Testis (tissue), 2 donors: ENCODE measurements at regions not wholly inside any gene's neighbourhood (a gene's known extent, or its start where the extent isn't known, plus 50 kb on each side); places are given as distances from the start of the nearest gene placed in this dataset.

Source experiments
- CTCF ChIP-seq, 3 experiments: fragments of 450-650 bp in 2 of 3; fragments of 200-600 bp in 1 of 3; sonication (generic) in 1 of 3; IDR thresholded peaks; one replicate each; pipeline ENCODE4 v1.5.1; 2016 to 2019; ENCODE audit warnings: antibody characterized with exemption in 3 of 3, mild to moderate bottlenecking in 2 of 3, moderate library complexity in 1 of 3
- POLR2A ChIP-seq: fragments of 450-650 bp; IDR thresholded peaks from one replicate; pipeline ENCODE4 v1.6.1; 2017; ENCODE audit warnings: antibody characterized with exemption, mild to moderate bottlenecking, moderate library complexity

GRCh38 chr2:105510761-105511528, 112.1 kb upstream of the FHL2 start:
- TF ChIP-seq CTCF (IDR thresholded peaks at IDR 0.05) = no peak
- no peak for TF ChIP-seq POLR2A
